ENCODE measurements at regions not wholly inside any gene's neighbourhood (a gene's known extent, or its start where the extent isn't known, plus 50 kb on each side); places are given as distances from the start of the nearest gene placed in this dataset.

- Histone ChIP-seq H3K36me3 (ENCODE audit: control insufficient read depth in 1 of 2, insufficient read depth in 2 of 2, low read length in 2 of 2) (no peaks in the 10 kb centered on the region), H3K79me2 (ENCODE audit: insufficient read depth, low read length) (no peaks in the 10 kb centered on the region), H3K4me1 (ENCODE audit: control insufficient read depth in 1 of 2, insufficient read depth in 2 of 2, low read length in 2 of 2) (no peaks in the 10 kb centered on the region), H3K27ac (ENCODE audit: low read depth, low read length) (no peak overlapping the region), H4K20me1 (ENCODE audit: insufficient read depth) (no peaks in the 10 kb centered on the region), H3K9me2 (ENCODE audit: insufficient read depth) (no peaks in the 10 kb centered on the region), H3K27me3 (ENCODE audit: insufficient read depth, low read length) (no peaks in the 10 kb centered on the region), H3K9me3 (ENCODE audit: control insufficient read depth in 1 of 2, insufficient read depth in 1 of 2, low read depth in 1 of 2, low read length in 2 of 2) (no peaks in the 10 kb centered on the region), H3K9ac (ENCODE audit: low read length) (no peak overlapping the region), H2AFZ (ENCODE audit: low read depth, low read length, poor library complexity, severe bottlenecking) (no peak overlapping the region), H3K4me2 (ENCODE audit: low read length) (no peak overlapping the region), H3K4me3 (replicated peaks in 1 of 2; ENCODE audit: low read depth in 1 of 2, low read length in 2 of 2) (no peak overlapping the region)
- DNase-seq (ENCODE audit: low read depth, low spot score) (peak; percentile 13), ATAC-seq (no peak)
- no TSS peak for BruUV-seq (replicated peaks)
- RAD21 ChIA-PET (ENCODE audit: low non-redundant PET in 1 of 2, low total read pairs in 2 of 2, uncharacterized antibody in 2 of 2, unreplicated experiment in 2 of 2) = no interaction called here
- intact Hi-C loops (cut with micrococcal nuclease) = no loop called here
- CTCF ChIA-PET = no interaction called here
- TF ChIP-seq EZH2 (IDR thresholded peaks at IDR 0.05) (no peak), CEBPB (IDR thresholded peaks at IDR 0.05; ENCODE audit: low read depth) (no peak), MAX (IDR thresholded peaks at IDR 0.05) (no peak), CTCF (IDR thresholded peaks at IDR 0.05 in 2 of 3, conservative IDR thresholded peaks at IDR 0.05 in 1 of 3; ENCODE audit: borderline replicate concordance in 1 of 3, insufficient read depth in 1 of 3, low read depth in 2 of 3, low read length in 2 of 3) (no peak), SRF (IDR thresholded peaks at IDR 0.05; ENCODE audit: low read depth) (no peak), EZH2phosphoT487 (IDR thresholded peaks at IDR 0.05; ENCODE audit: borderline replicate concordance) (no peak), ZBTB33 (IDR thresholded peaks at IDR 0.05; ENCODE audit: extremely low read depth, insufficient replicate concordance, low read length) (no peak), TCF7L2 (IDR thresholded peaks at IDR 0.05; ENCODE audit: borderline replicate concordance, extremely low read depth, insufficient read depth, insufficient read length) (no peak), POLR2AphosphoS5 (IDR thresholded peaks at IDR 0.05; ENCODE audit: low read depth, low read length) (no peak), RAD21 (IDR thresholded peaks at IDR 0.05; ENCODE audit: low read depth) (no peak), SIN3A (IDR thresholded peaks at IDR 0.05; ENCODE audit: low read depth) (no peak), YY1 (IDR thresholded peaks at IDR 0.05; ENCODE audit: extremely low read depth, insufficient replicate concordance, low read depth, low read length) (no peak), ELF1 (IDR thresholded peaks at IDR 0.05; ENCODE audit: borderline replicate concordance, low read depth) (no peak)
- POLR2A ChIA-PET = no interaction called here
These were observed 173.7 kb downstream of the PWWP3B start for GRCh38 chrX:106341823-106342222.
